ENCODE measurements at regions not wholly inside any gene's neighbourhood (a gene's known extent, or its start where the extent isn't known, plus 50 kb on each side); places are given as distances from the start of the nearest gene placed in this dataset.

- Histone ChIP-seq H3K36me3 (replicated peaks; ENCODE audit: low read depth, low read length) (no peaks in the 10 kb centered on the region), H3K4me1 (ENCODE audit: low read length) (no peaks in the 10 kb centered on the region), H3K9me3 (ENCODE audit: insufficient read depth, low read length) (no peaks in the 10 kb centered on the region), H2AFZ (ENCODE audit: low read depth, low read length) (no peak overlapping the region), H3K4me2 (ENCODE audit: low read length) (no peak overlapping the region), H3K4me3 (ENCODE audit: low read length) (no peak overlapping the region), H3K27me3 (ENCODE audit: low read depth, low read length) (no peaks in the 10 kb centered on the region), H3K27ac (ENCODE audit: low read length) (no peak overlapping the region), H3K79me2 (ENCODE audit: low read length) (no peaks in the 10 kb centered on the region), H4K20me1 (ENCODE audit: insufficient read depth, low read length) (no peaks in the 10 kb centered on the region), H3K9ac (ENCODE audit: low read length) (no peak overlapping the region)
- TF ChIP-seq EZH2phosphoT487 (IDR thresholded peaks at IDR 0.05; ENCODE audit: low read depth) (no peak), CTCF (IDR thresholded peaks at IDR 0.05; ENCODE audit: low read depth, low read length) (no peak)
These were observed 280.0 kb downstream of the LRIG3 start for GRCh38 chr12:58640314-58640713.

GRCh38 chr12:58645946-58646345 is 274.4 kb downstream of the LRIG3 start:
- Histone ChIP-seq H3K9ac (ENCODE audit: low read length) (no peak overlapping the region), H3K79me2 (ENCODE audit: low read length) (no peaks in the 10 kb centered on the region), H3K4me1 (ENCODE audit: low read length) (no peaks in the 10 kb centered on the region)

GRCh38 chr12:58647495-58647894 is 272.8 kb downstream of the LRIG3 start:
- H3K9ac ChIP-seq (ENCODE audit: low read length), result no peak overlapping the region
- no peaks in the 10 kb centered on the region for H3K36me3 ChIP-seq (replicated peaks; ENCODE audit: low read depth, low read length)
- no peak overlapping the region for H3K27ac ChIP-seq (ENCODE audit: low read length)
- H4K20me1 ChIP-seq (ENCODE audit: insufficient read depth, low read length), result no peaks in the 10 kb centered on the region
- H3K9me3 ChIP-seq (ENCODE audit: insufficient read depth, low read length), result no peaks in the 10 kb centered on the region
- no peaks in the 10 kb centered on the region for H3K27me3 ChIP-seq (ENCODE audit: low read depth, low read length)
- H3K4me3 ChIP-seq (ENCODE audit: low read length), result no peak overlapping the region
- H3K4me2 ChIP-seq (ENCODE audit: low read length), result no peak overlapping the region
- H3K79me2 ChIP-seq (ENCODE audit: low read length), result no peaks in the 10 kb centered on the region
- H3K4me1 ChIP-seq (ENCODE audit: low read length), result no peaks in the 10 kb centered on the region
- TF ChIP-seq EZH2phosphoT487 (IDR thresholded peaks at IDR 0.05; ENCODE audit: low read depth) (no peak), CTCF (IDR thresholded peaks at IDR 0.05; ENCODE audit: low read depth, low read length) (no peak)
- no peak overlapping the region for H2AFZ ChIP-seq (ENCODE audit: low read depth, low read length)

More at GRCh38 chr12:58645946-58646345, 274.4 kb downstream of the LRIG3 start:
- no peak overlapping the region for H3K27ac ChIP-seq (ENCODE audit: low read length)
- H3K9me3 ChIP-seq (ENCODE audit: insufficient read depth, low read length), result no peaks in the 10 kb centered on the region
- no peaks in the 10 kb centered on the region for H4K20me1 ChIP-seq (ENCODE audit: insufficient read depth, low read length)
- no peak overlapping the region for H3K4me2 ChIP-seq (ENCODE audit: low read length)
- no peak overlapping the region for H2AFZ ChIP-seq (ENCODE audit: low read depth, low read length)
- H3K27me3 ChIP-seq (ENCODE audit: low read depth, low read length), result no peaks in the 10 kb centered on the region
- TF ChIP-seq EZH2phosphoT487 (IDR thresholded peaks at IDR 0.05; ENCODE audit: low read depth), result no peak
- no peak for TF ChIP-seq CTCF (IDR thresholded peaks at IDR 0.05; ENCODE audit: low read depth, low read length)
- H3K4me3 ChIP-seq (ENCODE audit: low read length), result no peak overlapping the region
- H3K36me3 ChIP-seq (replicated peaks; ENCODE audit: low read depth, low read length), result no peaks in the 10 kb centered on the region

- Histone ChIP-seq H3K4me3 (ENCODE audit: low read length) (no peak overlapping the region), H3K79me2 (ENCODE audit: low read length) (no peaks in the 10 kb centered on the region), H4K20me1 (ENCODE audit: insufficient read depth, low read length) (no peaks in the 10 kb centered on the region), H3K4me1 (ENCODE audit: low read length) (no peaks in the 10 kb centered on the region), H3K9me3 (ENCODE audit: insufficient read depth, low read length) (no peaks in the 10 kb centered on the region), H3K27me3 (ENCODE audit: low read depth, low read length) (no peaks in the 10 kb centered on the region), H2AFZ (ENCODE audit: low read depth, low read length) (no peak overlapping the region), H3K27ac (ENCODE audit: low read length) (no peak overlapping the region), H3K9ac (ENCODE audit: low read length) (no peak overlapping the region), H3K4me2 (ENCODE audit: low read length) (no peak overlapping the region), H3K36me3 (replicated peaks; ENCODE audit: low read depth, low read length) (no peaks in the 10 kb centered on the region)
- TF ChIP-seq EZH2phosphoT487 (IDR thresholded peaks at IDR 0.05; ENCODE audit: low read depth) (no peak), CTCF (IDR thresholded peaks at IDR 0.05; ENCODE audit: low read depth, low read length) (no peak)
These were observed 272.1 kb downstream of the LRIG3 start for GRCh38 chr12:58648176-58648575.
